Ishikawa (cell line): ENCODE measurements at regions not wholly inside any gene's neighbourhood (a gene's known extent, or its start where the extent isn't known, plus 50 kb on each side); places are given as distances from the start of the nearest gene placed in this dataset.

Experiments used
- CREB1 ChIP-seq: IDR thresholded peaks from 2 replicates; pipeline ENCODE4 v1.6.1; 2012; ENCODE audit warnings: low read depth
- MAX ChIP-seq: IDR thresholded peaks from 2 replicates; pipeline ENCODE4 v1.6.1; 2012
- REST ChIP-seq: IDR thresholded peaks from 2 replicates; pipeline ENCODE4 v1.6.1; 2012; ENCODE audit warnings: low read depth, mild to moderate bottlenecking

GRCh38 chr2:228527197-228527881 lies 345.9 kb upstream of the SPHKAP start:
- TF ChIP-seq CREB1 = no peak
- no peak for TF ChIP-seq REST
- no peak for TF ChIP-seq MAX
